GM21717 (cell line): ENCODE measurements at regions not wholly inside any gene's neighbourhood (a gene's known extent, or its start where the extent isn't known, plus 50 kb on each side); places are given as distances from the start of the nearest gene placed in this dataset.

ENCODE experiments used
- ATAC-seq: cut with Tn5 transposase; IDR thresholded peaks from one replicate; pipeline ENCODE4 v1.9.1; 2021; ENCODE audit warnings: mild to moderate bottlenecking, moderate library complexity; ENCODE audit not compliant: unreplicated experiment

- ATAC-seq = no peak
Observed at GRCh38 chr6:2385471-2385983, 140.1 kb upstream of the GMDS start.

GRCh38 chr6:2384528-2384927 is 139.1 kb upstream of the GMDS start:
- no peak for ATAC-seq

- ATAC-seq = no peak
Observed at GRCh38 chr6:2381872-2382661, 136.7 kb upstream of the GMDS start.

GRCh38 chr6:2378891-2379652 is 133.7 kb upstream of the GMDS start:
- ATAC-seq = no peak

- ATAC-seq = no peak
Observed at GRCh38 chr6:2378046-2378657, 132.7 kb upstream of the GMDS start.

- ATAC-seq = no peak
Observed at GRCh38 chr6:2376429-2377355, 131.3 kb upstream of the GMDS start.

- ATAC-seq = no peak
Observed at GRCh38 chr6:2375443-2375842, 130.0 kb upstream of the GMDS start.

GRCh38 chr6:2369606-2370005 is 124.2 kb upstream of the GMDS start:
- ATAC-seq = no peak

GRCh38 chr6:2363211-2363610 is 117.8 kb upstream of the GMDS start:
- ATAC-seq = no peak

- ATAC-seq = no peak
Observed at GRCh38 chr6:2361195-2361594, 115.8 kb upstream of the GMDS start.

- no peak for ATAC-seq
Observed at GRCh38 chr6:2360716-2361115, 115.3 kb upstream of the GMDS start.

- ATAC-seq = no peak
Observed at GRCh38 chr6:2360126-2360525, 114.7 kb upstream of the GMDS start.

- ATAC-seq = no peak
Observed at GRCh38 chr6:2355150-2355549, 109.7 kb upstream of the GMDS start.

- ATAC-seq = no peak
Observed at GRCh38 chr6:2354138-2354491, 108.7 kb upstream of the GMDS start.

GRCh38 chr6:2353412-2354137 is 108.2 kb upstream of the GMDS start:
- ATAC-seq = no peak

GRCh38 chr6:2351807-2352431 is 106.5 kb upstream of the GMDS start:
- no peak for ATAC-seq

- ATAC-seq = no peak
Observed at GRCh38 chr6:2351090-2351489, 105.7 kb upstream of the GMDS start.

GRCh38 chr6:2346078-2346477 is 100.7 kb upstream of the GMDS start:
- ATAC-seq = no peak

- ATAC-seq = no peak
Observed at GRCh38 chr6:2344319-2344905, 99.0 kb upstream of the GMDS start.
